Nucleus accumbens (tissue), 56 donors: ENCODE measurements at regions not wholly inside any gene's neighbourhood (a gene's known extent, or its start where the extent isn't known, plus 50 kb on each side); places are given as distances from the start of the nearest gene placed in this dataset.
"Not testable (repeated sequence)": the region's sequence is repeated elsewhere in the genome, so short reads cannot be mapped to it uniquely, and the experiment has no call there.

Source experiments
- DNase-seq, 56 donors: peaks; one replicate each; lab custom pipeline; 2025; lab: John Stamatoyannopoulos, UW

- DNase-seq: no peak
Measured at GRCh38 chr2:150076281-150076680, 411.2 kb downstream of the RND3 start.

- no peak for DNase-seq
Measured at GRCh38 chr2:150075831-150076230, 411.6 kb downstream of the RND3 start.

- DNase-seq: no peak
Measured at GRCh38 chr2:150066490-150066889, 421.0 kb downstream of the RND3 start.

- DNase-seq: no peak
Measured at GRCh38 chr2:150063931-150064548, 423.4 kb downstream of the RND3 start.

- no peak for DNase-seq
Measured at GRCh38 chr2:150063432-150063889, 424.0 kb downstream of the RND3 start.

- no peak for DNase-seq
Measured at GRCh38 chr2:150062416-150062815, 425.1 kb downstream of the RND3 start.

- DNase-seq: no peak
Measured at GRCh38 chr2:150060341-150060740, 427.1 kb downstream of the RND3 start.

GRCh38 chr2:150059676-150060075, 427.8 kb downstream of the RND3 start:
- not testable (repeated sequence) for DNase-seq

- no peak for DNase-seq
Measured at GRCh38 chr2:150052457-150052856, 435.0 kb downstream of the RND3 start.

GRCh38 chr2:150051004-150051403, 436.5 kb downstream of the RND3 start:
- no peak for DNase-seq

GRCh38 chr2:150050036-150050435, 437.4 kb downstream of the RND3 start:
- no peak for DNase-seq

GRCh38 chr2:150047620-150048222, 439.7 kb downstream of the RND3 start:
- no peak for DNase-seq

GRCh38 chr2:150046810-150047209, 440.7 kb downstream of the RND3 start:
- DNase-seq: no peak

GRCh38 chr2:150046211-150046610, 441.3 kb downstream of the RND3 start:
- DNase-seq: no peak

- no peak for DNase-seq
Measured at GRCh38 chr2:150045601-150046000, 441.9 kb downstream of the RND3 start.

- no peak for DNase-seq
Measured at GRCh38 chr2:150043172-150043500, 444.3 kb downstream of the RND3 start.

- DNase-seq: no peak
Measured at GRCh38 chr2:150042500-150043171, 444.8 kb downstream of the RND3 start.

- no peak for DNase-seq
Measured at GRCh38 chr2:150041722-150042425, 445.6 kb downstream of the RND3 start.

- no peak for DNase-seq
Measured at GRCh38 chr2:150036622-150037021, 449.0 kb upstream of the MMADHC start.

- no peak for DNase-seq
Measured at GRCh38 chr2:150034665-150035064, 447.1 kb upstream of the MMADHC start.

GRCh38 chr2:150030436-150031190, 443.0 kb upstream of the MMADHC start:
- DNase-seq: no peak
